ENCODE measurements at regions not wholly inside any gene's neighbourhood (a gene's known extent, or its start where the extent isn't known, plus 50 kb on each side); places are given as distances from the start of the nearest gene placed in this dataset.

DNA sequence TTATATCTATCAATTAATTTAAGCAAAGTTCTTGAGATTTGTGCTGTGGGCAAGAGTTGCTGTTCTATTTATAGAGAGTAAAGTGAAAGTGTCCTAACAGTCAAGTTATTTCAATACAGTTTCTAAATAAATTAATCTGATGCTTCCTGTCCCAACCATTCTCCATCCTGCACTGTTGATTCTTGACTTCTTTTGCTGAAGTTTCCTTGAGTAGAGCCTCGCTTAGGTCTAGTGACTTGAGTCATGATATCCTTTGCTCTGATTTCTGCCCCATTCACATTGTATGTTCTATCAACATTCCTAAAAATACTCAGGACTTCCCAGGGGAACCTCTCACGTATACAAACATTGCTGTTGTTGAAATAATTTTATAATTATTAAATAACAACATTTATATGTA, 498.4 kb upstream of the ALCAM start:
- TF ChIP-seq, protein P1, sequence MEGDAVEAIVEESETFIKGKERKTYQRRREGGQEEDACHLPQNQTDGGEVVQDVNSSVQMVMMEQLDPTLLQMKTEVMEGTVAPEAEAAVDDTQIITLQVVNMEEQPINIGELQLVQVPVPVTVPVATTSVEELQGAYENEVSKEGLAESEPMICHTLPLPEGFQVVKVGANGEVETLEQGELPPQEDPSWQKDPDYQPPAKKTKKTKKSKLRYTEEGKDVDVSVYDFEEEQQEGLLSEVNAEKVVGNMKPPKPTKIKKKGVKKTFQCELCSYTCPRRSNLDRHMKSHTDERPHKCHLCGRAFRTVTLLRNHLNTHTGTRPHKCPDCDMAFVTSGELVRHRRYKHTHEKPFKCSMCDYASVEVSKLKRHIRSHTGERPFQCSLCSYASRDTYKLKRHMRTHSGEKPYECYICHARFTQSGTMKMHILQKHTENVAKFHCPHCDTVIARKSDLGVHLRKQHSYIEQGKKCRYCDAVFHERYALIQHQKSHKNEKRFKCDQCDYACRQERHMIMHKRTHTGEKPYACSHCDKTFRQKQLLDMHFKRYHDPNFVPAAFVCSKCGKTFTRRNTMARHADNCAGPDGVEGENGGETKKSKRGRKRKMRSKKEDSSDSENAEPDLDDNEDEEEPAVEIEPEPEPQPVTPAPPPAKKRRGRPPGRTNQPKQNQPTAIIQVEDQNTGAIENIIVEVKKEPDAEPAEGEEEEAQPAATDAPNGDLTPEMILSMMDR (IDR thresholded peaks at IDR 0.05): no peak
- TF ChIP-seq POLR2A (IDR thresholded peaks at IDR 0.05): no peak

All from body of pancreas (tissue), 4 donors.